ENCODE measurements at regions not wholly inside any gene's neighbourhood (a gene's known extent, or its start where the extent isn't known, plus 50 kb on each side); places are given as distances from the start of the nearest gene placed in this dataset.

DNA sequence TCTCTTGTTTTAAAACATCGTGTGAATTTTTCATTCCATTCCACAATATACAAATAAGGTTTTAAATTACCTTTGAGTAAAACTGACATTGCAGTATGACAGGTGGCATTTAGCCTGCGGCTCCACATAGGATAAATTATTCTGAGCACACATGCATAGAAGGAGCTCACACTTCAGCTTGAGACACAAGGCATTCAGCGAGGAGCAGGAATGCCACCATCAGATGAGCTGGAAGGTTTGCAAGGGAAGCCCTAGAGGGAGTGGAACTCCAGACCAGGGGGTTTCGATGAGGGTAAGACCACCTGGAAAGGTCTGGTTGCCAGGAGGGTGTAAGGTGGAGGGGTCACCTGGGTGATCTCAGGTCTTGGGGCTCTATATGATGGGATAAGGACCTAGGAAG, 259.0 kb upstream of the ADRA1B start:
- H3K4me1 Mint-ChIP-seq (ENCODE audit: low read depth, unreplicated experiment): peaks cover 5% of the 10 kb centered on the region
- H3K9me3 ChIP-seq (ENCODE audit: insufficient read depth, low read depth, low read length): no peaks in the 10 kb centered on the region
- H3K9me3 Mint-ChIP-seq (ENCODE audit: unreplicated experiment): no peaks in the 10 kb centered on the region
- H3K27ac ChIP-seq (ENCODE audit: low read depth, low read length): no peak overlapping the region
- no peaks in the 10 kb centered on the region for H3K36me3 Mint-ChIP-seq (ENCODE audit: low read depth, unreplicated experiment)
- H3K4me2 ChIP-seq (ENCODE audit: low read length): no peak overlapping the region
- H3K27me3 ChIP-seq (ENCODE audit: insufficient read depth, low read length): no peaks in the 10 kb centered on the region
- no peaks in the 10 kb centered on the region for H3K79me2 ChIP-seq (ENCODE audit: insufficient read depth, low read length)
- no peak overlapping the region for H3K4me3 Mint-ChIP-seq (ENCODE audit: unreplicated experiment)
- no peak overlapping the region for H3K9ac ChIP-seq (ENCODE audit: low read length)
- no peaks in the 10 kb centered on the region for H4K20me1 ChIP-seq (ENCODE audit: insufficient read depth, low read length)
- H2AFZ ChIP-seq (ENCODE audit: low read depth, low read length): no peak overlapping the region
- no peak overlapping the region for H3K27ac Mint-ChIP-seq (ENCODE audit: unreplicated experiment)
- H3K36me3 ChIP-seq (ENCODE audit: insufficient read depth, low read length): no peaks in the 10 kb centered on the region
- H3K4me3 ChIP-seq (ENCODE audit: insufficient read depth, low read depth, low read length): no peak overlapping the region
- FAIRE-seq (no peak), DNase-seq (ENCODE audit: low read depth) (no peak)
- H3K27me3 Mint-ChIP-seq (ENCODE audit: low read depth, unreplicated experiment): peaks cover 4% of the 10 kb centered on the region
- no peaks in the 10 kb centered on the region for H3K4me1 ChIP-seq (ENCODE audit: insufficient read depth, low read length)
- no peak for TF ChIP-seq EZH2 (IDR thresholded peaks at IDR 0.05; ENCODE audit: insufficient read depth, low read length)
- TF ChIP-seq CTCF (IDR thresholded peaks at IDR 0.05; ENCODE audit: insufficient read depth, low read depth, low read length): no peak

GRCh38 chr5:159657771-159658170, 258.5 kb upstream of the ADRA1B start:
- FAIRE-seq: no peak
- H3K4me1 Mint-ChIP-seq (ENCODE audit: low read depth, unreplicated experiment): peaks cover 5% of the 10 kb centered on the region
- DNase-seq (ENCODE audit: low read depth): no peak
- H3K27me3 Mint-ChIP-seq (ENCODE audit: low read depth, unreplicated experiment): peaks cover 4% of the 10 kb centered on the region
- Histone ChIP-seq H3K27ac (ENCODE audit: low read depth, low read length) (no peak overlapping the region), H3K4me2 (ENCODE audit: low read length) (no peak overlapping the region), H3K36me3 (ENCODE audit: insufficient read depth, low read length) (no peaks in the 10 kb centered on the region), H4K20me1 (ENCODE audit: insufficient read depth, low read length) (no peaks in the 10 kb centered on the region), H2AFZ (ENCODE audit: low read depth, low read length) (no peak overlapping the region), H3K79me2 (ENCODE audit: insufficient read depth, low read length) (no peaks in the 10 kb centered on the region), H3K9ac (ENCODE audit: low read length) (no peak overlapping the region), H3K4me1 (ENCODE audit: insufficient read depth, low read length) (no peaks in the 10 kb centered on the region), H3K4me3 (ENCODE audit: insufficient read depth, low read depth, low read length) (no peak overlapping the region), H3K9me3 (ENCODE audit: insufficient read depth, low read depth, low read length) (no peaks in the 10 kb centered on the region), H3K27me3 (ENCODE audit: insufficient read depth, low read length) (no peaks in the 10 kb centered on the region)
- no peak overlapping the region for H3K4me3 Mint-ChIP-seq (ENCODE audit: unreplicated experiment)
- H3K36me3 Mint-ChIP-seq (ENCODE audit: low read depth, unreplicated experiment): no peaks in the 10 kb centered on the region
- no peak for TF ChIP-seq EZH2 (IDR thresholded peaks at IDR 0.05; ENCODE audit: insufficient read depth, low read length)
- no peak for TF ChIP-seq CTCF (IDR thresholded peaks at IDR 0.05; ENCODE audit: insufficient read depth, low read depth, low read length)
- no peak overlapping the region for H3K27ac Mint-ChIP-seq (ENCODE audit: unreplicated experiment)
- no peaks in the 10 kb centered on the region for H3K9me3 Mint-ChIP-seq (ENCODE audit: unreplicated experiment)

- H3K9me3 Mint-ChIP-seq (ENCODE audit: unreplicated experiment): no peaks in the 10 kb centered on the region
- peaks cover 4% of the 10 kb centered on the region for H3K27me3 Mint-ChIP-seq (ENCODE audit: low read depth, unreplicated experiment)
- H3K4me3 ChIP-seq (ENCODE audit: insufficient read depth, low read depth, low read length): no peak overlapping the region
- H3K79me2 ChIP-seq (ENCODE audit: insufficient read depth, low read length): no peaks in the 10 kb centered on the region
- no peak overlapping the region for H3K9ac ChIP-seq (ENCODE audit: low read length)
- H3K4me1 ChIP-seq (ENCODE audit: insufficient read depth, low read length): no peaks in the 10 kb centered on the region
- H3K36me3 Mint-ChIP-seq (ENCODE audit: low read depth, unreplicated experiment): no peaks in the 10 kb centered on the region
- H3K9me3 ChIP-seq (ENCODE audit: insufficient read depth, low read depth, low read length): no peaks in the 10 kb centered on the region
- FAIRE-seq (no peak), DNase-seq (ENCODE audit: low read depth) (no peak)
- TF ChIP-seq CTCF (IDR thresholded peaks at IDR 0.05; ENCODE audit: insufficient read depth, low read depth, low read length) (no peak), EZH2 (IDR thresholded peaks at IDR 0.05; ENCODE audit: insufficient read depth, low read length) (no peak)
- no peaks in the 10 kb centered on the region for H3K27me3 ChIP-seq (ENCODE audit: insufficient read depth, low read length)
- no peaks in the 10 kb centered on the region for H4K20me1 ChIP-seq (ENCODE audit: insufficient read depth, low read length)
- H3K36me3 ChIP-seq (ENCODE audit: insufficient read depth, low read length): no peaks in the 10 kb centered on the region
- H3K27ac ChIP-seq (ENCODE audit: low read depth, low read length): no peak overlapping the region
- H2AFZ ChIP-seq (ENCODE audit: low read depth, low read length): no peak overlapping the region
- H3K4me1 Mint-ChIP-seq (ENCODE audit: low read depth, unreplicated experiment): peaks cover 5% of the 10 kb centered on the region
- H3K4me3 Mint-ChIP-seq (ENCODE audit: unreplicated experiment): no peak overlapping the region
- no peak overlapping the region for H3K27ac Mint-ChIP-seq (ENCODE audit: unreplicated experiment)
- no peak overlapping the region for H3K4me2 ChIP-seq (ENCODE audit: low read length)
These were observed 257.9 kb upstream of the ADRA1B start for GRCh38 chr5:159658266-159658925.
